DOHH2 (cell line): ENCODE measurements at regions not wholly inside any gene's neighbourhood (a gene's known extent, or its start where the extent isn't known, plus 50 kb on each side); places are given as distances from the start of the nearest gene placed in this dataset.

Experiments used
- H3F3A ChIP-seq: fragments of 200-600 bp; sonication (generic), shearing (Covaris generic); 2 replicates; pipeline ENCODE4 v1.6.0; 2016; ENCODE audit warnings: antibody characterized with exemption, mild to moderate bottlenecking; ENCODE audit not compliant: control insufficient read depth, insufficient read depth
- H3K27ac ChIP-seq: fragments of 200-600 bp; sonication (generic); 2 replicates; pipeline ENCODE4 v1.5.1; 2014; ENCODE audit warnings: low read depth, mild to moderate bottlenecking, low read length, moderate library complexity
- H3K27me3 ChIP-seq: fragments of 200-600 bp; sonication (generic); 2 replicates; pipeline ENCODE4 v1.6.1; 2014; ENCODE audit warnings: mild to moderate bottlenecking, low read length, mixed read lengths; ENCODE audit not compliant: control insufficient read depth
- H3K36me3 ChIP-seq: fragments of 200-600 bp; sonication (generic); 2 replicates; pipeline ENCODE4 v1.6.1; 2014; ENCODE audit warnings: mild to moderate bottlenecking, low read length, moderate library complexity, mixed read lengths; ENCODE audit not compliant: control insufficient read depth
- H3K4me1 ChIP-seq: fragments of 200-600 bp; sonication (generic); 2 replicates; pipeline ENCODE4 v1.6.1; 2014; ENCODE audit warnings: mild to moderate bottlenecking, low read length, mixed read lengths; ENCODE audit not compliant: control insufficient read depth
- H3K4me2 ChIP-seq: fragments of 200-600 bp; sonication (generic); 2 replicates; pipeline ENCODE4 v1.6.0; 2014; ENCODE audit warnings: mild to moderate bottlenecking, low read length, moderate library complexity
- H3K4me3 ChIP-seq: fragments of 200-600 bp; sonication (generic); 2 replicates; pipeline ENCODE4 v1.5.1; 2014; ENCODE audit warnings: mild to moderate bottlenecking, low read length, mixed read lengths
- H3K79me2 ChIP-seq: fragments of 200-600 bp; sonication (generic); 2 replicates; pipeline ENCODE4 v1.6.1; 2014; ENCODE audit warnings: mild to moderate bottlenecking, low read length, mixed read lengths; ENCODE audit not compliant: control insufficient read depth
- H3K9me2 ChIP-seq: fragments of 200-600 bp; sonication (generic); replicated peaks from 2 replicates; pipeline ENCODE4 v1.6.1; 2014; ENCODE audit warnings: mild to moderate bottlenecking, low read length, mixed read lengths; ENCODE audit not compliant: control insufficient read depth
- H3K9me3 ChIP-seq: fragments of 200-600 bp; sonication (generic); 2 replicates; pipeline ENCODE4 v1.6.1; 2014; ENCODE audit warnings: antibody characterized with exemption, low read length, mixed read lengths; ENCODE audit not compliant: control insufficient read depth, insufficient read depth
- H4K20me1 ChIP-seq: fragments of 200-600 bp; sonication (generic); 2 replicates; pipeline ENCODE4 v1.6.0; 2014; ENCODE audit warnings: low read depth, mild to moderate bottlenecking, antibody characterized with exemption, low read length, moderate library complexity; ENCODE audit not compliant: control insufficient read depth, insufficient read depth
- CTCF ChIP-seq: fragments of 200-600 bp; sonication (generic); IDR thresholded peaks from one replicate; pipeline ENCODE4 v1.5.1; 2014; ENCODE audit warnings: antibody characterized with exemption, mild to moderate bottlenecking, low read depth, low read length; ENCODE audit not compliant: poor library complexity, severe bottlenecking
- EZH2phosphoT487 ChIP-seq: fragments of 200-600 bp; sonication (generic); IDR thresholded peaks from 2 replicates; pipeline ENCODE4 v1.6.1; 2017; ENCODE audit warnings: borderline replicate concordance, mild to moderate bottlenecking, antibody characterized with exemption, low read length, moderate library complexity, mixed read lengths

DNA sequence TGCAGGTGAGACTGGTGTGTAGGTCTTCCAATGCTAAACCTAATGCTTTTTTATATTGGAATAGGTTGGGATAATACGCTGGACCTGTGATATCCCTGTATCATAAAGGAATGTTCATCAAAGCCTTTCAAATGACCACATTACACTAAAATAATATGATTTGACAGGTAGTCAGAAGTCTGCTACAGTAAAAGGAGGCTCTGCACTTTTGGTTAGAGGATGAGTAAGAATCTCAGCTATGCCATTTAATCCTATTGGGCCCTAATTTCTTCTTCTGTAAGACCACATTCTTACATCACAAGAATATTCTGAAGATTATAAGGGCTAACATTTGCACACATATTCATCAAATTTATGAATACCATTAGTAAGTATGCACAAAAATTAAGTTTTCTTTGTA is 250.5 kb upstream of the FLRT2 start:
- Histone ChIP-seq H3K4me2 (no peak overlapping the region), H3K36me3 (no peaks in the 10 kb centered on the region), H3K4me3 (no peak overlapping the region), H3K9me3 (no peaks in the 10 kb centered on the region), H3K27me3 (no peaks in the 10 kb centered on the region), H3F3A (no peaks in the 10 kb centered on the region), H3K79me2 (no peaks in the 10 kb centered on the region), H3K9me2 (no peaks in the 10 kb centered on the region), H3K4me1 (no peaks in the 10 kb centered on the region), H4K20me1 (no peaks in the 10 kb centered on the region), H3K27ac (no peak overlapping the region)
- TF ChIP-seq EZH2phosphoT487: no peak
- no peak for TF ChIP-seq CTCF

GRCh38 chr14:85280074-85280473 is 249.9 kb upstream of the FLRT2 start:
- Histone ChIP-seq H3K4me2 (no peak overlapping the region), H3K79me2 (no peaks in the 10 kb centered on the region), H3K27ac (no peak overlapping the region), H3K9me3 (no peaks in the 10 kb centered on the region), H3K36me3 (no peaks in the 10 kb centered on the region), H4K20me1 (no peaks in the 10 kb centered on the region), H3K9me2 (no peaks in the 10 kb centered on the region), H3K4me1 (no peaks in the 10 kb centered on the region), H3K4me3 (no peak overlapping the region), H3K27me3 (no peaks in the 10 kb centered on the region), H3F3A (no peaks in the 10 kb centered on the region)
- no peak for TF ChIP-seq CTCF
- no peak for TF ChIP-seq EZH2phosphoT487

DNA sequence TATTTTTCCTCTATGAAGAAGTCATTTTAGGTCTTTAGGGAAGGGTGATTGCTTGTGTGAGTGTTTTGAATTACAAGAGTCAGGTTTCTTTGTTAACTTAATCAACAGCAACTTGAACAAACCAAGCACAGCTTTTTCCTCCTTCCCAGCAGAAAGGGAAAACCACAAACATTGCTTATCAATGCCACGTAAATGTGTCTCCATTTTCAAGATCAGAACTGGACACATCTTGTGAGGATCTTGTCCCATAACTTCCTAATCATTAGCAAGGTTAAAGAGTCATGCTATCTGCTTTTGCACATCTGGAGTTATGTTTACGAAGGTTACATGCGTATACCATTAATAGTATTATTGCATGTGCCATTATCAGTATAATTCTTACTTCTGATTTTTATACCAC is 248.0 kb upstream of the FLRT2 start:
- H3K36me3 ChIP-seq: no peaks in the 10 kb centered on the region
- no peak overlapping the region for H3K4me2 ChIP-seq
- H3K9me3 ChIP-seq: no peaks in the 10 kb centered on the region
- H3K27ac ChIP-seq: no peak overlapping the region
- no peaks in the 10 kb centered on the region for H3K79me2 ChIP-seq
- H3K4me3 ChIP-seq: no peak overlapping the region
- TF ChIP-seq EZH2phosphoT487 (no peak), CTCF (no peak)
- no peaks in the 10 kb centered on the region for H3K9me2 ChIP-seq
- H3K4me1 ChIP-seq: no peaks in the 10 kb centered on the region
- no peaks in the 10 kb centered on the region for H3K27me3 ChIP-seq
- H3F3A ChIP-seq: no peaks in the 10 kb centered on the region
- H4K20me1 ChIP-seq: no peaks in the 10 kb centered on the region

DNA sequence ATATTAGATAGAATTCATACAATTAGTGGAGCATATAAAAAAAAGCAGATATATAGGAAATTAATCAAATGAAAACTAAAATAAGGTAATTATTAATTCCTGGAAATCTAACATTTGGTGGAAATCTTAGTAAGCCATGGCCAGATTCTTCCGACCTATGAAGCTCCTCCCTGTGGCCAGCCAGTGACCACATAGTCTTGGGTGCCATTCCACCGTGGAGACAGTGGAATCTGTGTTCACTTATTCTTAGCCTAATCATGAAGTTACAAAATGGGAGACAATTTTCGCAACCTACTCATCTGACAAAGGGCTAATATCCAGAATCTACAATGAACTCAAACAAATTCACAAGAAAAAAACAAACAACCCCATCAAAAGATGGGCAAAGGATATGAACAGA is 241.9 kb upstream of the FLRT2 start:
- no peaks in the 10 kb centered on the region for H3K27me3 ChIP-seq
- no peaks in the 10 kb centered on the region for H3K36me3 ChIP-seq
- H3K4me3 ChIP-seq: no peak overlapping the region
- H3K27ac ChIP-seq: no peak overlapping the region
- TF ChIP-seq CTCF: no peak
- no peak for TF ChIP-seq EZH2phosphoT487
- H3K4me1 ChIP-seq: no peaks in the 10 kb centered on the region
- H3K4me2 ChIP-seq: no peak overlapping the region
- H3K9me3 ChIP-seq: no peaks in the 10 kb centered on the region
- H3F3A ChIP-seq: no peaks in the 10 kb centered on the region
- no peaks in the 10 kb centered on the region for H4K20me1 ChIP-seq
- no peaks in the 10 kb centered on the region for H3K79me2 ChIP-seq
- no peaks in the 10 kb centered on the region for H3K9me2 ChIP-seq
